Mesodermal cell (in vitro differentiated cells): ENCODE measurements at regions not wholly inside any gene's neighbourhood (a gene's known extent, or its start where the extent isn't known, plus 50 kb on each side); places are given as distances from the start of the nearest gene placed in this dataset.

Source experiments
- H3K27ac ChIP-seq: 2 replicates; pipeline ENCODE4 v1.7.0; 2013; ENCODE audit warnings: mild to moderate bottlenecking, low read depth, low read length, moderate library complexity; ENCODE audit not compliant: severe bottlenecking
- H3K36me3 ChIP-seq: 2 replicates; pipeline ENCODE4 v1.7.1; 2013; ENCODE audit warnings: mild to moderate bottlenecking, low read length, moderate library complexity; ENCODE audit not compliant: control insufficient read depth, insufficient read depth
- H3K4me1 ChIP-seq: one replicate; pipeline ENCODE4 v1.7.1; 2013; ENCODE audit warnings: mild to moderate bottlenecking, low read length; ENCODE audit not compliant: insufficient read depth, control insufficient read depth, poor library complexity, severe bottlenecking
- H3K4me3 ChIP-seq: 2 replicates; pipeline ENCODE4 v1.7.0; 2013; ENCODE audit warnings: low read length, control low read depth, mild to moderate bottlenecking; ENCODE audit not compliant: insufficient read depth, poor library complexity, severe bottlenecking; ENCODE audit errors: extremely low read depth
- H3K9me3 ChIP-seq: 2 replicates; pipeline ENCODE4 v1.7.1; 2013; ENCODE audit warnings: mild to moderate bottlenecking, low read length, moderate library complexity; ENCODE audit not compliant: control insufficient read depth
- WGBS, 2 experiments: methylation state at CpG; one replicate each; pipeline ENCODE4 v1.1.5; 2013; ENCODE audit warnings: missing lambda C conversion rate in 2 of 2; ENCODE audit not compliant: insufficient coverage in 2 of 2; 5-methylcytosine and 5-hydroxymethylcytosine counted together

- H3K27ac ChIP-seq, result no peak overlapping the region
- peaks cover 5% of the 10 kb centered on the region for H3K9me3 ChIP-seq
- H3K36me3 ChIP-seq, result no peaks in the 10 kb centered on the region
- H3K4me3 ChIP-seq, result no peak overlapping the region
- WGBS, 2 experiments, result 74 to 88% methylated on average over 1 to 2 of the region's 3 CpGs
- H3K4me1 ChIP-seq, result peaks cover 34% of the 10 kb centered on the region
Observed at GRCh38 chr5:159781626-159782157, 134.6 kb upstream of the ADRA1B start.

GRCh38 chr5:159782197-159782994 is 133.9 kb upstream of the ADRA1B start:
- Histone ChIP-seq H3K4me1 (peaks cover 34% of the 10 kb centered on the region), H3K4me3 (no peak overlapping the region)
- 92 to 95% methylated on average over 6 to 7 of the region's 9 CpGs for WGBS, 2 experiments

GRCh38 chr5:159782995-159783300 is 133.3 kb upstream of the ADRA1B start:
- Histone ChIP-seq H3K4me3 (no peak overlapping the region), H3K4me1 (peaks cover 34% of the 10 kb centered on the region), H3K27ac (no peak overlapping the region), H3K36me3 (no peaks in the 10 kb centered on the region), H3K9me3 (peaks cover 5% of the 10 kb centered on the region)
- WGBS, 2 experiments, result 100% methylated on average over 1 to 2 of the region's 2 CpGs

More at GRCh38 chr5:159782197-159782994, 133.9 kb upstream of the ADRA1B start:
- no peaks in the 10 kb centered on the region for H3K36me3 ChIP-seq
- H3K9me3 ChIP-seq, result peaks cover 5% of the 10 kb centered on the region
- H3K27ac ChIP-seq, result no peak overlapping the region

- 58 to 63% methylated on average over 2 of the region's 3 CpGs for WGBS, 2 experiments
- H3K4me1 ChIP-seq, result peaks cover 34% of the 10 kb centered on the region
- H3K4me3 ChIP-seq, result no peak overlapping the region
- no peaks in the 10 kb centered on the region for H3K36me3 ChIP-seq
- H3K9me3 ChIP-seq, result peaks cover 5% of the 10 kb centered on the region
- H3K27ac ChIP-seq, result no peak overlapping the region
Observed at GRCh38 chr5:159783726-159784247, 132.5 kb upstream of the ADRA1B start.

GRCh38 chr5:159784993-159785392 is 131.3 kb upstream of the ADRA1B start:
- Histone ChIP-seq H3K36me3 (no peaks in the 10 kb centered on the region), H3K4me3 (no peak overlapping the region), H3K4me1 (peaks cover 31% of the 10 kb centered on the region), H3K27ac (no peak overlapping the region), H3K9me3 (peaks cover 5% of the 10 kb centered on the region)

- Histone ChIP-seq H3K4me1 (peaks cover 27% of the 10 kb centered on the region), H3K36me3 (no peaks in the 10 kb centered on the region), H3K27ac (no peak overlapping the region), H3K4me3 (no peak overlapping the region), H3K9me3 (peaks cover 5% of the 10 kb centered on the region)
- 80 to 100% methylated on average over 2 of the region's 3 CpGs for WGBS, 2 experiments
Observed at GRCh38 chr5:159785656-159786055, 130.6 kb upstream of the ADRA1B start.

- H3K4me3 ChIP-seq, result no peak overlapping the region
- peaks cover 5% of the 10 kb centered on the region for H3K9me3 ChIP-seq
- 86 to 90% methylated on average over 3 of the region's 3 CpGs for WGBS, 2 experiments
- H3K4me1 ChIP-seq, result peaks cover 27% of the 10 kb centered on the region
- no peak overlapping the region for H3K27ac ChIP-seq
- H3K36me3 ChIP-seq, result no peaks in the 10 kb centered on the region
Observed at GRCh38 chr5:159786201-159786600, 130.1 kb upstream of the ADRA1B start.

- WGBS, 2 experiments, result 90 to 92% methylated on average over 7 to 10 of the region's 14 CpGs
- Histone ChIP-seq H3K4me3 (no peak overlapping the region), H3K4me1 (peaks cover 19% of the 10 kb centered on the region), H3K9me3 (peaks cover 3% of the 10 kb centered on the region), H3K27ac (no peak overlapping the region), H3K36me3 (no peaks in the 10 kb centered on the region)
Observed at GRCh38 chr5:159786901-159787691, 129.2 kb upstream of the ADRA1B start.

- 73 to 93% methylated on average over 1 of the region's 2 CpGs for WGBS, 2 experiments
- Histone ChIP-seq H3K4me3 (no peak overlapping the region), H3K4me1 (peaks cover 19% of the 10 kb centered on the region), H3K36me3 (no peaks in the 10 kb centered on the region), H3K27ac (no peak overlapping the region), H3K9me3 (no peaks in the 10 kb centered on the region)
Observed at GRCh38 chr5:159787837-159788236, 128.4 kb upstream of the ADRA1B start.

GRCh38 chr5:159788835-159789331 is 127.4 kb upstream of the ADRA1B start:
- Histone ChIP-seq H3K4me3 (no peak overlapping the region), H3K27ac (no peak overlapping the region), H3K9me3 (no peaks in the 10 kb centered on the region), H3K4me1 (peaks cover 15% of the 10 kb centered on the region), H3K36me3 (no peaks in the 10 kb centered on the region)
- 90 to 95% methylated on average over 4 to 5 of the region's 5 CpGs for WGBS, 2 experiments
